SKM-1 (cell line): ENCODE measurements at regions not wholly inside any gene's neighbourhood (a gene's known extent, or its start where the extent isn't known, plus 50 kb on each side); places are given as distances from the start of the nearest gene placed in this dataset.

Source experiments
- DNase-seq: peaks from one replicate; lab custom pipeline; 2025; ENCODE audit not compliant: unreplicated experiment; lab: John Stamatoyannopoulos, UW

- DNase-seq = no peak
Observed at GRCh38 chr14:36083317-36083716, 93.2 kb downstream of the PTCSC3 start.

- DNase-seq = no peak
Observed at GRCh38 chr14:36078080-36078479, 98.4 kb downstream of the PTCSC3 start.

GRCh38 chr14:36076197-36076596, 100.3 kb downstream of the PTCSC3 start:
- DNase-seq = no peak

DNA sequence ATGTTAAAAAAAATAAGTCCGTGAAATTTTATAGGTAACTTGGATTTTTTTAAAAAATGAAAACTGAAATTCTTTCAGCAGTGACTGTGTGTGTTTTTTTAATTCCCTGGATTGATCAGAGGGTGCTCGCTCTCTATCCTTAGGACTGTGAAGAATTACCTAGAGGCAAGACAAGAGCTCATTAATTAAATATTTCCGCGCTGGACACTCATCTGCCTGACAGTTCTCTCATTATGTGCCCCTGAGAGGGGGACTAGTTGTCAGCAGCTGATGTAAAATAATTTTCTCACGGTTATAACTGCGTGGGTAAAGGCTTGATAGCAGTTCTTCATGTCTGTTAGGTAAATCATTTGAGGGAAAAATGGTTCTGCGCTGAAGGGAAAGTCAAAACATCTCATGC, 101.3 kb downstream of the PTCSC3 start:
- no peak for DNase-seq

DNA sequence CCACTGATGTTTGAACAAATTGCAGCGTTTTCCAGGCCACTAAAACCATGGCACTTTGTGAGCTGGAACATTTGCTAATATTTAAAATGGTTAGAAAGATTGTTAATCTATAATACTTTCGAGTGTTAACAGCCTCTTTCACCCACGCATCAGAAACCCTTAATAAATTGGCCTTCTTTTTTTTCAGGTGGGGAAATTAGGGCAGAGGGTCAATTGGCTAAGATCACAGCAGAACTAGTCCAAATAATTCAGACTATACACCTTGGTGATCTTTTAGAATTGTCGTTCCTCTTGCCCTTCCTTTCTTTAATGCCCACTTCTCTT, 105.8 kb downstream of the PTCSC3 start:
- DNase-seq = no peak

DNA sequence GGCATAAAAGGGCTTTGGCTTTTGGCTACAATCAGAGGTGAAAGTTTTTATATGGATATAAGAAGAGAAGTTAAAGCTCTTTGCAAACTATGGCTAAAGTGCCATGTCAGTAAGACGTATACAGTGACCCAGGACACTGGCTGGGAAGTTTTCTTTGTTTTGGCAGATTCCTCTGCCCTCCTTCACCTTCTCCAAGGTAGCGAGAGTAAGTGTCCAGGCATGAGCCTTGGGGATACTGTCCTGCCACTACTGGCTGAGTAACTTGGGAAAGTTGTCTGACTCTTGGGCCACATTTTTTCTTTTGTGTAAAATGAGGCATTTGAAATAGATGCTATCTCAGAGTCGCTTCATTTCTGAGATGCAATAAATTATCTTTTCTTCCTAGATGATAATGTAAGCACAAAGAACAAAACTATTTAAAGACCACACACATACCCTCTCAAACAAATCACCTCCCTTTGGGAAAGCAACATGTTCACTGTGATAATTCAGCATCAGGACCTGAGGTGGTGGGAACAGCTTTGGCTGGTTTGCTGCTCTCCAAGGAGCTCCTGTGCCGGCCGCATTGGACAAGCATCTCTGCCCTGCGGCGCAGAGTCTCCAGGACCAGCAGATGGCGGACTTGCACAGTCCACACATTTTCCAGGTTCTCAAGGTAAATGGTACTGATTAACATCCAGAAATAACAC, 106.3 kb downstream of the PTCSC3 start:
- no peak for DNase-seq

DNA sequence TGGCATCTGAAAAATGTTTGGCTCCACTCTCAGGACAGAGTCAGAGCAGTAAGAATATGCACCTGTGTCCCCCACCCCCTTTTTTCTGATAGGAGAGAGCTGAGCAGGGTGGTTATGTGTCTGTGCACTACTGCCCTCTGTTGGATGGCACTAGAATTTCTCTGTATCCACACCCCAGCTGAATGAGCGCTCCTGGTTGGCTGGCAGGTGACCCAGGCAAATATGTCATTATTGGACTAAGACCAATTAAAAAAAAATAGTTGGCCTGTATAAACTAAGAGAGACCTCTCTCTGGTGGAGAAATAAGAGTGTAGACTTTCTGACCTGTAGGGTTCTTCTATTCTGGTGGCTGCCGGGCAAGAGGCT, 107.0 kb downstream of the PTCSC3 start:
- DNase-seq = no peak

GRCh38 chr14:36068777-36069534, 107.6 kb downstream of the PTCSC3 start:
- DNase-seq = no peak

DNA sequence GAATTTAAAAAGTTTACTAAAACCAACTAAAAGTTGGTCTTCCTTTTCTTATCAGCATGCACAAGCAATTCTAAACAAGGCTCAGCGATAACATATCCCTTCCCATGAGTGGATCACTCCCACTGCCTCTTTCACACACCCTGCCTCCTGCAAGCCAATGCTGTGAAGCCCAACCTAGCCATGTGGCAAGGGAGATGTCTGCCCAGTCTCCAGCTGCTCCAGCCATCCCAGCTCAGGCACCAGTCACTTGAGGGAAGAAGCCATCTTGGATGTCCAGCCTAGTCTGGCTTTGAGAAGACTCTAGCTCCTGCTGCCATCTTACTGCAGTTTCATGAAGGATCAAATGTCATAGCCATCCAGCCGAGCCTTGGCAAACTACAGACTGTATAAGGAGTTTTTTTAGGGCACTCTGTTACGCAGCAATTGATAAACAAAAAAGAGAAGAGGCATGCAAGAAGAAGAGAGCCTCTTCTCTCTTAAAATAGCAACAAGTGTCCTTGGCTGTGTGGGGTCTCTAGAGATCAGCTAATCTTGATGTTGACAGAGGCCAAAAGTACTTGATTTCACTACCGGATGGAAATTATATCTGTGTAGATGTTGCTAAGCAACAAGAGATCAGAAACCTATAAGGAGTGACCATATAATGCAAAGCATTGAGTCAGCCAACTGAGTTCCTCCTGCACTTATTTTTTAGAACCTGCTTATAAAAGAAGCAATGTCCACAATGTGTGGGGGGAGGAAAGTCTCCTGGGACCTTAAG, 108.9 kb downstream of the PTCSC3 start:
- DNase-seq = no peak

GRCh38 chr14:36066636-36067035, 109.9 kb downstream of the PTCSC3 start:
- DNase-seq = no peak

DNA sequence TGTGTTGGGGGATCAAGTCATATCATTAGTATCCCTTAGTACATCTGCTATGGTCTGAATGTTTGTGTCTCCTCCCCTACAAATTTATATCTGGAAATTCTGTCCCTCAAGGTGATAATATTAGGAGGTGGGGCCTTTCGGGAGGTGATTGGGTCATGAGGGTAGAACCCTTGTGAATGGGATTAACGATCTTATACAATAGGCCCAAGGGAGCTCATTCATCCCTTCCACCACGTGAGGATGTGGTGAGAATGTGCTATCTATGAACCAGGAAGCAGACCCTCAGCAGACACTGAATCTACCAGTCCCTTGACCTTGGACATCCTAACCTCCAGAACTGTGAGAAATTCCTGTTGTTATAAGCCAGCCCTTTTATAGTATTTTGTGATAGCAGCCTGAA, 110.7 kb downstream of the PTCSC3 start:
- DNase-seq = no peak

GRCh38 chr14:36059531-36059930, 117.0 kb downstream of the PTCSC3 start:
- no peak for DNase-seq

DNA sequence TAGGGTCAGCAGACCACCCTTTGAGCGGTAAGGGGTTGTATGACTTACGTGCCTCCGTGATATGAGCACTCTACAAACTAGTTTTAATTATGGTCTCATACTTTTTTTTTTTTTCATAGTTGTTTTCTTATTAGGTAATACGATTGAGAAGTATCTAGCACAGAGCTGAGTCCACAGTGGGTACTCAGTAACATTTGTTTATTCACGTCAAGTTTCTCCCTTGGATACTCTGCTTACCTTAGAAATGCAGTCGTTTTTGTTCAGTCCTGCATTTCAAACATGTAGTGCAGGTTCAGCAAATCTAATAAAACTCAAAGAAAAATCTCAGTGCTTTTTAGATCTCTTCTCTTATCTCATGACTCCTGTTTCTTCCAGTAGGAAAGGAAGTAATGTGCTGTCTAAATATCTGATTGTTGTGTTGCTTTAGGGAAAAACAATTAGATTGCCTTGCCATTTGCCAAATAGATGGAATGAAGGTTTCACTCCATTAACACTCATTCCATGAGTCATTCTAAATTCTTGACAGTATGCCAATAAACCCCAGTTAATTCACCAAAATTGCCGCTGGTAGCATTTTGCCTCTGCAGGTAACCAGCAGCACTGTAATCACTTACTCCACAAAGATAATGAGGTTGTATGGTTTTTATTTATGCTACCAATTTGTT, 118.9 kb downstream of the PTCSC3 start:
- no peak for DNase-seq

GRCh38 chr14:36056845-36057244, 119.7 kb downstream of the PTCSC3 start:
- DNase-seq = no peak

- DNase-seq = no peak
Observed at GRCh38 chr14:36055681-36056225, 120.8 kb downstream of the PTCSC3 start.

- no peak for DNase-seq
Observed at GRCh38 chr14:36055052-36055378, 121.5 kb downstream of the PTCSC3 start.

DNA sequence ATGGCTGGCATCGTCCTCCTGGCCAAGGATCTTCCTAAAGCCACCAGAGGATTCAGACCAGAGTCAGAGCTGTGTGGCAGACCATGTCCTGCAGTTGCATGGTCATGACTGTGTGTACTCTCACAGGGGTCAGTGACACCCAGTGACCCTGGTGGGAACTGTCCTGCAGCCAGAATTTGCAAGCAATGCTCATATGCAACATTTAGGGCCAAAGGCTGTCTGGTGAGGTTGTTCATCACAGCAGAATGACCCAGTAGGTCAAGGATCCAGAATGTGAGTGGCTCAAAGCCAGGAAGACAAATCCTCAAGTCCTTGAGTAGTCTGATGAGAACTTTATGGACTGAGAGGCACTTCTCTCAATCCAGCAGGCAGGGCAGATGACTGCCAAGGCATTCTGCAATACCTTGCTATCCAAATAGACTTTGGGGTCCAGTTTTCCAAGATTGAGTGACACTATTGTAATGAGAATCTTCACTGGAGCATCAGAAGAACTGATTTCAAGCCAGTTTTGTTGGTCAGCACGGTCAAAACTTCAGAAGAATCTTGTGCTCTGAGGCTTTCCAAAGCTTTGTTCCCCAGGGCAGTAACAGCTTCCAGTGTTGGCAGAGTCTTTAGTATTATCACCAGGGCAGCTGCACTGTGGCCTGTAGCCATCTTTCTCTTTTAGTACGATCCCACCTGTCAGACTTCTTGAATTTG, 122.0 kb downstream of the PTCSC3 start:
- DNase-seq = no peak

DNA sequence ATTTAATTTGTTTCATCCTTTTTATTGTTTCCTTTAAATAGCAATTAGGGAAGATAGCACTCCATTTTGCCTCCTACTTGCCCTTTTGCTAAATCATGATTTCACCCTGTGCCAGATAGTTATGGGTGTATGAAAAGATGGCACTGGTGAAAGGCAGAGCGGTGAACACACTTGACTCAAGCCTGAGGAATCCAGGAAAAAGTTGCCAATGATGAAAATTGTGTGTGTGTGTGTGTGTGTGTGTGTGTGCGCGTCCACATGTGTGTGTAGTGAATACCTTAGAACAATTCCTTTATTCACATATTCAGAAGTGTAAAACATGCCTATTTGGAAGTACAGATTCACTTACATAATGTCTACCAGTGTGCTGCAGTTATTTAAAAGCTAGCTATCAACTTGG, 123.8 kb downstream of the PTCSC3 start:
- no peak for DNase-seq

DNA sequence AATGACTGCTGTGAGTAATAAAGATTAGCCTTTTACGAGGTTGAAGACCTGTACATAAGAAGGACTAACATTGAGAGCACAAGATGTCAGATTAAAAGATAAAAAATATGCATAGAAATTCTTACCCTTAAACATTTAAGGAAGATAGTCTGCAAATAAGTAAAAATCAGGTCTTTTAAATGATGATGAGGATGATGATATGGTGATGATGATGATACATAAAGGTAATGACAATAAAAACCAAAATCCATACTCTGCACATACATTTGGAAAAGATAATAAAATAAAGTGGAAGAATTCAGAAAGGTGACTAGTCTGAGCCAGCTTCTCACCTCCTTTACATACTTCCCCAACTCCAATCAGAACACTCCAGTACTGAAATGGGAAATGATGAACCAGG, 124.5 kb downstream of the PTCSC3 start:
- no peak for DNase-seq

DNA sequence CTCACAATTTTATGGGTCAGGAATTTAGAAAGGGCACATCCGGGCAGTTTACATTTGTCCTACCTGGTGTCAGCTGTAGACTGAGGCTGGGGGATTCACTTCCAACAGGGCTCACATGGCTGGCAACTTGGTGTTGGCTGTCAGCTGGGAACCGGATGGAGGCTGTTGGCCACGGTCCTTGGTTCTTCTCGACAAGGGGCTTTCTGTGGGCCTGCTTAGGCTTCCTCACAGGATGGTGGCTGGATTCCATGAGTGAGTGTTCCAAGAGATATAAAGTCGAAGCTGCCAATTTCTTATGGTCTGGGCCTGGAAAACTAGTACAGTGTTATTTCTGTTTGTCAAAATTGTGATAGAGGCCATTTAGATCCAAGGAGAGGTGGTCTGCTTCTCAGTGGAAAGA, 127.9 kb downstream of the PTCSC3 start:
- DNase-seq = no peak

DNA sequence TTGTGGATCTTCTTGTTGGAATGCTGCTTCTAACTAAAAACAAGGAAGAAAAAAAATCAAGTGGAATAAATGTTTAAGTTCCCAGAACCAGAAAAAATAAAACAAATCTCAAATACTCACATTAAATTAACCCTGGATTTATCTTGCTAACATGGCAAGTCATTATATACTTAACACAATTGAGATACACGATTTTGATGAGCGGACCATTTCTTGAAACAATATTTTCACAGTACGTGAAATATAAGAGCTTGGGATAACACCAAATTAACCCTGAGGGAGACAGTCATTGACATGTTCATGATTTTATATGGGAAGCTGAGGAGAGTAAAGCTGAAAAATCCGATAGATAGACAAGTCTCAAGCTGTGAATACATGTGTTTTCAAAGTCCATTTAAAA, 128.6 kb downstream of the PTCSC3 start:
- no peak for DNase-seq
